Nucleus accumbens (tissue), 56 donors: ENCODE measurements at regions not wholly inside any gene's neighbourhood (a gene's known extent, or its start where the extent isn't known, plus 50 kb on each side); places are given as distances from the start of the nearest gene placed in this dataset.

Experiments
- DNase-seq, 56 donors: peaks; one replicate each; lab custom pipeline; 2025; lab: John Stamatoyannopoulos, UW

GRCh38 chr15:62456011-62456920, 291.2 kb upstream of the C2CD4B start:
- peak in 17 of 56 donors; percentile 12 to 37 (median 31) for DNase-seq

DNA sequence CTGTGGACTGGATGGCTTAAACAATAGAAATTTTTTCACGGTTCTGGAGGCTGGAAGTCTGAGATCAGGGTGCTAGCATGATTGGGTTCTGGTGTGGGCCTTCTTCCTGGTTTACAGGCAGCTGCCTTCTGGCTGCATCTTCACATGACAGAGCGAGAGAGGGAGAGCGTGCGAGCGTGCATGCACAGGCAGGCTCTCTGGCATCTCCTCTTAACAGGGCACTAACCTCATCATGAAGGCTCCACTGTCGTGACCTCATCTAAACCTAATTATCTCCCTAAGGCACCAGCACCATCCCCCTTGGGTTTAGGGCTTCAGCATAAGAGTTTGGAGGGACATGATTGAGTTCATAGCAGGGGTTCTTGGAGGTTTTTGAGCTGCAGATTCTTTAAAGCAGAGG, 292.0 kb upstream of the C2CD4B start:
- DNase-seq, result no peak

DNA sequence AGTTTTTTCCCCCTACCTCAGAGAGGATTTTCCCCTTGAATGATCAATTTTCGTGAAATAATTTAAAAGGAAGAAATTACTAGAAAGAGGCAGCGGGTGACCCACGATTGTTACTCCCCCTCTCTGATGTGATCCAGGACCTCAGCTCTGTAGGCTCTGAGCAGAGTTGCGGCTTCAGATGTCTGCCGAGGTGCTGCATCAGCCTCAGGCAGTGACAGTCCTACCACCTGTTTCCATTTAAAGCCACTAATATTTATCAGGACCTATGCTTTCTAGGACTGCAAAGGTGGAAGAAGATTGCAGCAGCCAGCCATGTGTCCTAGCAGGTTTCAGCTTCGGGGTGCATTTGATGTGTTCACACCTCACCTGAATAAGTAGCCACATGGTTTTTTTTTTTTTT, 294.8 kb upstream of the C2CD4B start:
- DNase-seq, result no peak

GRCh38 chr15:62462268-62462667, 297.2 kb upstream of the C2CD4B start:
- no peak for DNase-seq

GRCh38 chr15:62462721-62463120, 297.6 kb upstream of the C2CD4B start:
- DNase-seq, result no peak

- DNase-seq, result no peak
These were observed 299.6 kb upstream of the C2CD4B start for GRCh38 chr15:62464705-62465104.

DNA sequence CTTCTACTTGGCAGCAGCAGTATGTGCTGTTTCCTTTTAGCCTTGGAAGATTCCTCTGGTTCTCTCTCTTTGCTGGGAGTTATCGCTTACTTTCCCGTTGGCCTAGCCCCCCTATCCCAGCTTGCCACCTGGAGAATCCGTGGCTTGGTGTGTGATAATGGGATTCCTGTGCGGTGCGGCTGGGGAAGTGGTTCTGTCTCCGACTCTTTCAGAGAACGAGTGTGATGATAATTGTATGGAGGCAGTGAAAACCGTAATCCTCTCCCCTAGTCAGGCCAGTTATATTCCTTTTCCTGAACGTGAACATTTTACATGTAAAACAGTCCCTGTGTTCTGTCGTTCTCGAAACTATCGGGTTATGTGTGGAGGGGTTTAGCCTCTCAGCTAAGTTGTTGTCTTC, 300.1 kb upstream of the C2CD4B start:
- no peak for DNase-seq

GRCh38 chr15:62469478-62469873, 304.4 kb upstream of the C2CD4B start:
- DNase-seq, result peak in 9 of 56 donors; percentile 6 to 30 (median 14)

DNA sequence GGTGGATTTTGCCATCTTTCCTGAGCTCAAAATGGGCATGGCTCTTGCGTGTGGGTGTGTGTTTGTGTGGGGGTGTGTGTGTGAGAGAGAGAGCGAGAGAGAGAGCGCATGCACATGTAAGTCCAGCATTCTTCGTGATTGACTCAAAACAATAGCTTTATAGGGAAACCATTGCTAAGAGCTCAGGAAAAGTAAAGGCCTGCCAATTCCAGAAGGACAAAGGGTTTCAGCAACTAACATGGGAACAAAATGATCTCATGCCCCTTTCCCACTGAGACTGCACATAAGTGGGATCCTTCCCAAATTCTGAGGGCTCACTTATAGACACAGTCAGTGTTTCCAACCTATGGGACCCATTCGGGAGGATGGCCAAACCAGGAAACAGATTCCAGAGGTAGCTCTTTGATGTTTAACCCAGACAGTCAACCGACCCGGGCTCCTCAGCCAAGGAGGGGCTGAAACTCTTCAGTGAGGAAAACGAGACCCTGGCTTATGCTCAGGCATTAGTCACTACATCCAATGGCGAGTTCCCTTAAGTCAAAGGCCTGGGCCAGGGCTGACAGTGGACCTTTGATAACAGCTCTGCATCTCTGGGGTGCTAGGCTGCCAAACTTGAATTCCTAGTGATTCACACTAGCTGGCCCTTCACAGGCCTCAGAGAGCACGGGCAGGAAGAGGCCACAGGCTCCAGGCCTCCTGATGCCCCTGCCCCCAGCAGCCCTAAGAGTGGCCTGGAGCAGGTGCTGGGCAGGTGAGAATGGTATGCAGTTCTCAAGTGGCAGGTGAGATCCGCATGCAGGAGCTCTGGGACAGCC, 305.0 kb upstream of the C2CD4B start:
- DNase-seq, result peak in 4 of 56 donors; percentile 14 to 66 (median 27)

GRCh38 chr15:62472616-62473299, 307.7 kb upstream of the C2CD4B start:
- DNase-seq, result no peak

GRCh38 chr15:62474021-62474770, 309.1 kb upstream of the C2CD4B start:
- no peak for DNase-seq

DNA sequence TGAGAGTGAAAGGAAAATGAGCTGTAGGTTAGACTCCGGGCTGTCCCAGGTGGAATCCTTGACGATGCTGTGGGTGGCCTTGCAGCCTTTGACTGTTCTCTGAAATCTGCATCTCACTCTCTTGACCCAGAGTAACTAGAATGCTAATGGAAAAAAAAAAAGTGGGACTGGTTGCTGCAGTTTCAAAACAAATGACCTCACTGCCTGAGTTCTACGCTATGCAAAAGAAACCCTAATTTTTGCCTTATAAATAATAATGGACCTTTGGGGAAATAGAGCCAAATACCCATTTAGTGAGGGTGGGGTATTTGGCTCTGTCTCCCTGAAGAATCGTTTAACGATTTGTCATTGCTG, 309.7 kb upstream of the C2CD4B start:
- DNase-seq, result no peak

DNA sequence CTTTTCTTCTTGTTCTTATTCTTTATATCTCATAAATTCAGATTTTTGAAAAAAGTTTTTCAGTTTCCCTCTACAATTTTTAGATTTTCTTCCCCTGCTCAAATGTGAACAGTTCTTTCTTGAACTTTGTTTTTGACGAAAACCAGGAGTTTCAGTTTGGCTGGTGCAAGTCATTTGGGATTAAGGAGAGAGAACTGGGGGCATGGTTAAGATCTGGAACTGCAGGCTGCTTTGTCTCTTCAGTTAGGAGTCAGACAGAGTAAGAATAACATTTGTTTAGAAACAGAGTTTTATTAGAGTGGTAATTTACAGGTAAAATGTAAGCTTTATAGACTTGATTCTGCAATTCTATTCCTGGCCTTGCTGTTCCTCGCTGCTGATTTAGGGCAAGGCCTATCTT, 310.5 kb upstream of the C2CD4B start:
- DNase-seq, result no peak

DNA sequence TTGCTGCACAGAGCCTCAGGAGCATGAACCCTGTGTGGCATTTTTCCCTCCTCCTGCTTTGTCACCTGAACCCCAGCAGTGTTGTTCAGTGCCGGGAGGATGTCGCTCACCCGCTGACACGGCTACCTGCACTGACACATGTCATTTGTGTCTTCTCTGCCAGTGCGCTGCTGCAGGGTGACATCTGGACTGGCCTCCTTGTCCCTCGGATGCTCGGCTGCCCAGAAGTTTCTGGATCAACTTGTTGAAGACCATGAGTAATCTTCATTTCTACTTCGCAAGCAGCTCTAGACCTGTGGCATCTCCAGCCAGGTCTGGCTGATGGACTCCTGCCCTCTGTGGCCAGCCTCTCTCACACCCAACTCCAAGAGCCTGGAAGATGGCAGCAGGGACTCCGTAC, 311.1 kb upstream of the C2CD4B start:
- no peak for DNase-seq

DNA sequence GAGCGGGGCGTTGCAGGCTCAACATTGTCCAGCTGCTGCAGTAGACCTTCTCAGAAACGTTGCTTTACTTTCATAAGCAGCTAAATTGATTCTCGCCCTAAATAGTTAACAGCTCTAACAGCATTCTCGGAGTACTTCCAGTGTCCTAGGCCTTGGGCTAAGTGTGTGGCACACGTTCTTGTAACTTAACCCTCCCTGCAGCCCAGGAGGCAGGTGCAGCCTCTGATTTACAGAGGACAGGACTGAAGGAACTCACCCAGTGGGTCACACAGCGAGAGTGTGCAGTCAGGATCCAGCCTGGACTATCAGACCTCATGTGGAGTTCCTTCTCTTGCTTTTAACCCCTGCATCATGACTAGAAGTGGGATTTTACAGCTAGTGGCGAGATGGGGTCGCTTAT, 312.8 kb upstream of the C2CD4B start:
- no peak for DNase-seq

- no peak for DNase-seq
These were observed 317.8 kb upstream of the C2CD4B start for GRCh38 chr15:62482785-62483429.

- no peak for DNase-seq
These were observed 318.7 kb upstream of the C2CD4B start for GRCh38 chr15:62483814-62484213.

- DNase-seq, result no peak
These were observed 320.2 kb upstream of the C2CD4B start for GRCh38 chr15:62485170-62485720.

DNA sequence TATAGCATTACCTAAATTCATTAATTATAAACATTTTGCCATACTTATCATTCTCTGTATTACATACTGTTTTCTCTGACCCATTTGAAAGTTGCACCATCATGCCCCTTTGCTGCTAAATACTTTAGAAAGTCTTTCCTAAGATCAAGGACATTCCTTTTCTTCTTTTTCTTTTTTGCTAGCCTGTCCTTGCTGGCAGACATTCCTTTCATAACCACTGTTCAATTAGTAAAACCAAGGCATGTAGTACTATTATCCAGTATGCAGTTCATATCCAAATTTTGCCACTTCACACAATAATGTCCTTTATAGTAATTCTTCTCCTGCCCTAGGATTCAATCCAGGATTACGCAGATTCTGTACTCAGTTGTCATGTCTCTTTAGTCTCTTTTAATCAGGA, 321.0 kb upstream of the C2CD4B start:
- DNase-seq, result no peak

GRCh38 chr15:62488387-62488786, 323.3 kb upstream of the C2CD4B start:
- no peak for DNase-seq
